RPMI7951 (cell line): ENCODE measurements at regions not wholly inside any gene's neighbourhood (a gene's known extent, or its start where the extent isn't known, plus 50 kb on each side); places are given as distances from the start of the nearest gene placed in this dataset.
"Not testable (repeated sequence)": the region's sequence is repeated elsewhere in the genome, so short reads cannot be mapped to it uniquely, and the experiment has no call there.

Experiments
- DNase-seq: peaks from one replicate; pipeline ENCODE4 v3.0.0-alpha.2; 2012; ENCODE audit warnings: low read depth

GRCh38 chr1:163472651-163473248 lies 151.0 kb downstream of the NUF2 start:
- no peak for DNase-seq

GRCh38 chr1:163477276-163477830 lies 155.6 kb downstream of the NUF2 start:
- no peak for DNase-seq

GRCh38 chr1:163498391-163499330 lies 176.9 kb downstream of the NUF2 start:
- DNase-seq = not testable (repeated sequence)

DNA sequence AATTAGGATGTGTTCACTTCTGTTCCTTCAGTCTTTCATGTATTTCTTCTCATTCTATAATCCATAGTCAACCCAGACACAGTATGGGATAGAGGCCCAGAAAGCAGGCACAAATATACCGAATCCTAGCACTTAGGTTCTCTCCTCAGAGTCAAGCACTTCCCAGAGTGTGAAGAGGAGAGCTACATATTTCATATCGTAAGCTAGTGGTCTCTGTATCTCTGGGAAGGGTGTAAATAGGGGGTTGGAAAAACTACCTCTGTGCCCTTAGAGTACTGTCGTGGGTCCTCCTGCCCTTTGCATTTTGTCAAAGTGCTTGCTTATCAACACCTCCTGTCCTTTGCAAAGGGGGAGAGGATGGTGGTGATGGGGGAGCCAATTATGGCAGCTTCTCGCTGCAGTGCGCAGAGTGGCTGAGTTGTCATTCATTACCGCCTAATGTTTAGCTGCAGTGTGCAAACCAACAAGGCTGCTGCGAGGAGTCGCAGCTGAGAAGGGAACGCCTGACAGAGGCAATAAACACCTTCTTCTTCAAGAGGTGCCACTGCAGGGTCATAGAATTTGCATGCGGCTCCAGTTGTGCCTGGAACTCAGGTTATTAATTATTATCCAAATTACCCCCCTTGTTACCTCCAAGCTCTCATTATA lies 182.7 kb downstream of the NUF2 start:
- DNase-seq = no peak

DNA sequence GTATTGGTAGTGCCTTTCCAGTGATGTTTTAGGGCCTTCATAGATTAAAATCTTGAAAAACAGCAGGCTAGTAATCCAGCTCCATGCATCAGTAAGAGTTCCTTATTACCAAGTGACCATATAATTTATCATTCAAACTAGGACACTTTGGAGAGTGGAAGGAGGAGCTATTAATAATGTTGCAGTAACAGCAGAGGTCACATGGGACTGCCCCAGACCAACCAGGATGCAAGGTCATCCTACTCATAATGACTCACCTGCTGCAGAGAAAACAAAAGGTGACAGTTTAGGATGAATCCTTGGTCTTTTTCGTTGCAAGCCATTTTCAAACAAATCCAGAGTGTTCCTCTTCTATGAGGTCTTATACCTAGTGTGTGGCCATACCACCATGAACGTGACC lies 187.4 kb downstream of the NUF2 start:
- no peak for DNase-seq

- DNase-seq = no peak
Measured at GRCh38 chr1:163512349-163512989, 190.7 kb downstream of the NUF2 start.

- no peak for DNase-seq
Measured at GRCh38 chr1:163523375-163524029, 201.7 kb downstream of the NUF2 start.

DNA sequence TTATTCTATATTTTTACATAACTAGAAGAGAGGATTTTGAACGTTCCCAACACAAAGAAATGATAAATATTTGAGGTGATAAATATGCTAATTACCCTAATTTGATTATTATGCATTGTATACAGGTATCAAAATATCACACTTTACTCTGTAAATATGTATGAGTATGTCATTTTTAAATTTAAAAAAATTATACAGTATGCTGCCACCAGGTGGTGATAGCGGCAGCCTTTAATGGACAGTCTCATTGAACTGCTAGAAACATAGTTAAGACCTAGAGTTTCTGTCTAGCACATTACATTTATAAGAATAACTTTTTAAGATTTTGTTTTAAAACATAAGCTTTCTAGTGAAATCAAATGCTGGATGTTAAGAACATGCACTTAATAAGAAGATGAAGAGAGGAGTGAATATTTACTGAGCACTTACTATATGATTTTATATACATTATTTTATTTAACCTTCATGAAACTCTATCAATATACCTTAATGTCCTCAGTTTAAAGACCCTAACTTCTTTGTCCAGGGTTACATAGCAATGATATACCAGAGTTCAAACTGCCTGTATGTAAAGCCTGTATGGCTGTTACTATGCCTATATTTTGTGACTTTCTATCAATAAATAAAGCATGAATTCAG lies 207.1 kb downstream of the NUF2 start:
- peak; percentile 11 for DNase-seq

DNA sequence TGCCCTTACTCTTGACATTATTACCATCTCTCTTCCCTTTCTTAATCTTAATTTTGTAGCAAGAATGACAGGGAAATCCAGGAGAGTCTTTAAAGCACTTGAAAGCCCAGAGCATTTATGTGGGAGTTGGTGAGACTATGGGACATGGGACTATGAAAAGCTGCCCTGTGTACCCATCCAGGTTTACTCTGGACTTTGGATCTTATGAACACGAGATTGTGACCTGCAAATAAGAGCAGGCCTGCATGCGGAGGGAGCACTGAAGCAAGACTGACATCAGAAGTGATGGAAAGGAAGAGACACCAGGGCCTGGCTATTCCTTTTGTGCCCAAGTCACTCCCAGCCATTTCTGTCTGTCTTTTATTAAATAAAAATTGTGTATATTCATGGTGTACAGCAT lies 209.6 kb downstream of the NUF2 start:
- no peak for DNase-seq

GRCh38 chr1:163535401-163535800 lies 213.6 kb downstream of the NUF2 start:
- DNase-seq = no peak

GRCh38 chr1:163535807-163536206 lies 214.1 kb downstream of the NUF2 start:
- peak; percentile 5 for DNase-seq

DNA sequence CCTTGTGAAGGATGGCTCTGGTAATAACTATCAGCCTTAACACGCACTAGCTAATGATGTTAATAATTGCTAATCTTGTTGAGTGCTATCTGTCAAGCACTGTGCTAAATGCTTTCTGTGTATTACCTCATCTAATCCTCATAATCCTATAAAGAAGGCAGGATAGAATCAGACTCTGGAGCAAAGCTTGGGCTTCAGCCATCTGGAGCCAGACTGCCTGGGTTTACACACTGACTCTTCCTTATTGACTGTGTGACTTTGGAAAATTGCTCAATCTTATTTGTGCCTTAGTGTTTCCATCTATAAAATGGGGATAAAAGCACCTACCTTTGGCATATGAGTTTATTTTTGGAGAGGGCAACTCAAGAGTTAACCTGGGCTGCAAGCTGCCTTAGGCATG lies 216.1 kb downstream of the NUF2 start:
- DNase-seq = no peak

DNA sequence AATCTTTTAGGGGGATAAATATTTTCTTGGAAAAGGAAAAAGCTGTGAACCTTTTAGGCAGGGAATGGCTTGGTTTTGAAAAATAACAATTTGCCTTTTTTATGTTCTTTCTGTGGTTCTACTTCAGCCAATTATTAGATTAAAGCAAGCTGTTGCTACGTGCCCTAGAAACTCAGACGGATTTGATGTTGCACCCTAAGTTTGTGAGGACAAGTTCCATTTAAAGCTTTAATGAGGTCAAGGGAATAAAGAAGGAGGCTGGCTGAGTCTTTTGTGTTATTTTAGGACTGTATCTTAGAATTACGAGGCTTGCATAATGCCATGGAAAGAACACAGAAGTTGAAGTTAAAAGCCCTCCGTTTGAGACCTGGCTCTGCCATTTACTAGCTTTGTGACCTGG lies 216.9 kb downstream of the NUF2 start:
- no peak for DNase-seq

- DNase-seq = no peak
Measured at GRCh38 chr1:163540727-163541126, 219.0 kb downstream of the NUF2 start.

- no peak for DNase-seq
Measured at GRCh38 chr1:163544441-163544840, 222.7 kb downstream of the NUF2 start.

DNA sequence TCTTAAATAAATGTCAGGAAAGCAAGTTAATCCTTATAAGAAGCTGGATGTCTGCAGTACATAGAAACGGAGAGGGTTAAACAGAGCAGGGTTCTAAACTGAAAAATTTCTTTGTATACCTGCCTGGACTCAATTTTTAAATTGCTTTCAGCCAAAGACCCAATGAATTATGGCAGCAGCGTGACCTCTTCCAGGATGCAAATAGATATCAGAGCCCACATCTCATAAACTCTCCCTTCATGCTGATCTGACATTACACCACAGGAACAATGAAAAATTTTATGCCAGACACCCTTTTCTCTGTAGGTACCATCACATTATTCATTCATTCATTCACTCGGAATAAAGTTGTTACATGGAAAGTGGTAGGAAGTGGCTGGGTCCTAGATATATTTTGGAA lies 236.4 kb downstream of the NUF2 start:
- DNase-seq = no peak

DNA sequence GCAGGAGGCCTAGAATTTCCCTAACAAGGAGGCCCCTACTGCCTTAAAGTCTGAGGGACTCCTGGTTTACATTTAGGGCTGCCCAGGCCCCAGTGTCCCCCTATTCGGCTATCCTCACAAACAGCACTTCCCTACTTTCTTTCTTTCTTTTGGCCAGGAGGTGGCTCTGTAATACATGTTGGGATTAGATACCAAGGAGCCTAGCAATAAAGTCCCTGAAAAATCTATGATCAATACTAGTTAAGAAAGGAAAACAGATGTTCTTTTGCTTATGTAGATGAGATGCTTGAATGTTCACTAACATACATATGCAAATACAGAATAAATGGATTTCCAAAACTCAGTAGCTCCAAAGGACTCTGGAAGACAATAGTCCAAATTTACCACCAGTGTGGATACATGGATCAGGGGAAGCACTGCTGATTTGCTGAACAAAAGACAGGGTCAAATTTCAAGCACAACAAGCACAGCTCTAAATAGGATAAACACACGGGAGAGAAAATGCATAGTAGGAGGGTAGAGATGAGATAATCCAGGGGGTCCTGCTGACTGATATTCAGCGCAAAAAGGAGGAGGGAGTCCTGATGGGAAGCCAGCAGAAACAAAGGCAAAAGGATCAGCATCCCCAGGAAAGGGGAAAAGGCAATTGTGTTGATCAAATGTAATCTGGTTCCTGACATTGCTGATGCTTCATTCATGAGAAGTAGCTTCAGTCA lies 240.0 kb downstream of the NUF2 start:
- no peak for DNase-seq

- no peak for DNase-seq
Measured at GRCh38 chr1:163562355-163562754, 240.6 kb downstream of the NUF2 start.

DNA sequence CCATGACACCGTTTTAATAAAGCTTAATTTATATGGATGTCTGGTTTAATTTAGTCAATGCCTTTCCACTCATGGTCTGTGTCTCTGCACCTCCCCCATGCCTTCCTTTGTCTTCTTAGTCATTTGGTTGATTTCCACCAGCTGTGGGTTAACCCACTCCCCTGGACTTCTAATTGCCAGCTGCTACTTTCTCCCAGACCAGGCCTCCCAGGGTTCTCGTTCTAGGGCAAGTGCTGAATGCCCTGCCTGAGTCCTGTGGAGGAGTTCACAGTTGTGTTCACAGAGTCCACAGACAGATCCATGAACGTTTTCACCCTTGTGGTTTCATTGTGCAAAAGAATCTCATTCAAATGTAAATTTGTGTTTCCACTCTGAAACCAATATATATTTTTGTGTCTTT lies 243.4 kb downstream of the NUF2 start:
- no peak for DNase-seq

DNA sequence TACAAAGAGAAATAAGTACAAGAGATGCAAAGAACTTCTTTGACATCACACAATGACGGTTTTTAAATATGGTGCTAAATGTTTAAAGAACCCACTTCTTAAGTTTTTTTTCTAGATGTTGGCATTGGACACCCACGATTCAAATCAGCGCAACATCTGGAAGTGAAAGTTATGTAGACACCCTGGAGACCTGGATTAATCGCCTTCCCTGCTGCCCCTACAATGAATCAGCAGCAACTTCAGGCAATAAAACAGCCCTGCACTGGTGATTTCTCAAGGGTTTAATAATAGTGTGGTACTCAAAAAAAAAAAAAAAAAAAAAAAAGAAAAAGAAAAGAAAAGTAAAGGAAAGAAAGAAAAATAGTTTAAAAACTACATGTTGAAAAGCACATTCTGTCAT lies 248.3 kb downstream of the NUF2 start:
- DNase-seq = no peak
